Pulmonary artery endothelial cell (primary cell): ENCODE measurements at regions not wholly inside any gene's neighbourhood (a gene's known extent, or its start where the extent isn't known, plus 50 kb on each side); places are given as distances from the start of the nearest gene placed in this dataset.
"Not testable (repeated sequence)": the region's sequence is repeated elsewhere in the genome, so short reads cannot be mapped to it uniquely, and the experiment has no call there.

Source experiments
- DNase-seq: peaks from one replicate; pipeline ENCODE4 v3.0.0-alpha.2; 2011; ENCODE audit warnings: low read depth, low spot score

DNA sequence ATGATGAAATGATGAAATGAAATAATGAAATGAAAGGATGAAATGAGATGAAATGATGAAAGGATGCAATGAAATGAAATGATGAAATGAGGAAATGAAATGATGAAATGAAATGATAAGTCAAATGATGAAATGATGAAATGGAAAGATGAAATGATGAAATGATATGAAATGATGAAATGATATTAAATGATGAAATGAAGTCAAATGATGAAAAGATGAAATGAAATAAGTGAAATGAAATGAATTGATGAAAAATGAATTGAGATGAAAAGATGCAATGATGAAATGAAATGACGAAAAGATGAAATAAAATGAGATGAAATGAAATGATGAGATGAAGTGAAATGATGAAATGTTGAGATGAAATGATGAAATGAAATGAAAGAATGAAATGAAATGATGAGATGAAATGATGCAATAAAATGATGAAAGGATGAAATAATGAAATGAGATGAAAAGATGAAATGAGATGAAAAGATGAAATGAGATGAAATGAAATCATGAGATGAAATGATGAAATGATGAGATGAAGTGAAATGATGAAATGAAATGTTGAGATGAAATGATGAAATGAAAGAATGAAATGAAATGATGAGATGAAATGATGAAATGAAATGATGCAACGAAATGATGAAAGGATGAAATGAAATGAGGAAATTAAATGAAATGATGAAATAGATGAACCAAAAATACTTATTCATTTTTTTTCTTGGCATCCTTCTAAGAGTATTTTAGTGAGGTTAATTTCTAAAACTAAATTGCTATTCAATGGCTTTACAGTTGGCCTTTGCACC lies 139.8 kb upstream of the ERV3-1 start:
- DNase-seq, result not testable (repeated sequence)

DNA sequence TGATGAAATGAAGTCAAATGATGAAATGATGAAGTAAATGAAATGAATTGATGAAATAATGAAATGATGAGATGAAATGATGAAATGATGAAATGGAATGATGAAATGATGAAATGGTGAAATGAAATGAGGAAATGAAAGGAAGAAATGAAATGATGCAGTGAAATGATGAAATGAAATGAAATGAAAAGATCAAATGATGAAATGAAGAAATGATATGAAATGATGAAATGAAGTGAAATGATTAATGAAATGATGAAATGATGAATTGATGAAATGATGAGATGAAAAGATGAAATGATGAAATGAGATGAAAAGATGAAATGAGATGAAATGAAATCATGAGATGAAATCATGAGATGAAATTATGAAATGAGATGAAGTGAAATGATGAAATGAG lies 139.2 kb upstream of the ERV3-1 start:
- DNase-seq, result not testable (repeated sequence)

DNA sequence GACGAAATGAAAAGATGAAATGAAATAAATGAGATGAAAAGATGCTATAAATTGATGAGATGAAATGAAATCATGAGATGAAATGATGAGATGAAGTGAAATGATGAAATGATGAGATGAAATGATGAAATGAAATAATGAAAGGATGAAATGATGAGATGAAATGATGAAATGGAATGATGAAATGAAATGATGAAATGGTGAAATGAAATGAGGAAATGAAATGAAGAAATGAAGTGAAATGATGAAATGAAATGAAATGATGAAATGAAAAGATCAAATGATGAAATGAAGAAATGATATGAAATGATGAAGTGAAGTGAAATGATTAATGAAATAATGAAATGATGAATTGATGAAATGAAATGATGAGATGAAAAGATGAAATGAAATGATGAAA lies 138.5 kb upstream of the ERV3-1 start:
- not testable (repeated sequence) for DNase-seq

DNA sequence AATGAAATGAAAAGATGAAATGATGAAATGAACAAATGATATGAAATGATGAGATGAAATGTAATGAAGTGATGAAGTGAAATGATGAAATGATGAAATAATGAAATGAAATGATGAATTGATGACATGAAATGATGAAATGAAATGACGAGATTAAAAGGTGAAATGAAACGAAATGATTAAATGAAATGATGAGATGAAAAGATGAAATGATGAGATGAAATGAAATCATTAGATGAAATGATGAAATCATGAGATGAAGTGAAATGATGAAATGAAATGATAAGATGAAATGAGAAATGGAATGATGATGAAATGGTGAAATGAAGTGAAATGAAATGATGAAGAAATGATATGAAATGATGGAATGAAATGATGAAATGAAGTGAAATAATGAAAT lies 138.1 kb upstream of the ERV3-1 start:
- not testable (repeated sequence) for DNase-seq

DNA sequence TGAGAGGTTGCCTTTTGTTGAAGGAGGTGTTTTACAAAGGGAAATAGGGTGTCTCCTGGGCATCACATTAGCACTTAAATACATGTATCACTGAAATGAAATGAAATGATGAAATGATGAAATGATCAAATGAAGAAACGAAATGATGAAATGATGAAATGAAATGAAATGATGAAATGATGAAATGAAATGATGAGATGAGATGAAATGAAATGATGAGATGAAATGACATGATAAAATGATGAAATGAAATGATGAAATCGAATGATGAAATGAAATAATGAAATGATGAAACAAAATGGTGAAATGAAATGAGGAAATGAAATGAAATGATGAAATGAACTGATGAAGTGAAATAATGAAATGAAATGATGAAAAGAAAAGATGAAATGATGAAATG lies 137.6 kb upstream of the ERV3-1 start:
- not testable (repeated sequence) for DNase-seq

DNA sequence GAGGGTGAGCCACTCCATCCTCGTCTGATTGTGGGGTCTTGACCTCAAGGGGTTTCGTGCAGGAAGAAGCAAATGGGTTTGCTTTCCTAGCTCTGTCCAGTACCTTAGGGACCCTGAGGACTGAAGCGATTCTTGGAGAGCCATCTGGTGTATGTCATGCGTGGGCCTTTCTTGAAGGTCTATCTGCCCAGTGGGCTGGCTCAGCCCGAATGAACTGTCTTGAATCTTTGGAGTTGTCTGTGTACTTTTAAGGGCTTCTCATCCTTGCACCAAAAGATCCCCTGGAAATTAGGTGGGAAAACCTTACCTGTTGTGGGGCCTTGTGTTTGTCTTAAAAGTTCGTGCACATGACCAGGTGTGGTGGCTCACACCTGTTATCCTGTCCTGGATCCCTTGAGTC lies 135.4 kb upstream of the ERV3-1 start:
- DNase-seq, result not testable (repeated sequence)

DNA sequence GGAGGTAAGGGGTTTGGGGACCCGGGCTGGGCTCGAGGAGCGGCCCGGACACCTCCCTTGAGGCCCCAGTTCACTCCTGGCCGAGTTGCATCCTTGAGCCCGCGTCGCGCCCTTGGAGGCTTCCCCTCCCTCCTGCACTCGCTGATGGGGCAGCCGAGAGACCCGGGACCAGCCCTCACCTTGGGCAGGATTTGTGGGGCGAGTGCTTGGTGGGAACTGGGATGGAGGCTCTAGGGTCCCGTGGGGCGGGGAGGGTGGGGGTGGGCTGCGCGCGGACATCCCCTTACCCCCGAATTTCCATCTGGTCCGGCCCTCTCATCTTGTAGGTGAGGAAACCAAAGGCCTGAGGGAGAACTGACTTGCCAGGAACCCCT lies 134.9 kb upstream of the ERV3-1 start:
- not testable (repeated sequence) for DNase-seq

DNA sequence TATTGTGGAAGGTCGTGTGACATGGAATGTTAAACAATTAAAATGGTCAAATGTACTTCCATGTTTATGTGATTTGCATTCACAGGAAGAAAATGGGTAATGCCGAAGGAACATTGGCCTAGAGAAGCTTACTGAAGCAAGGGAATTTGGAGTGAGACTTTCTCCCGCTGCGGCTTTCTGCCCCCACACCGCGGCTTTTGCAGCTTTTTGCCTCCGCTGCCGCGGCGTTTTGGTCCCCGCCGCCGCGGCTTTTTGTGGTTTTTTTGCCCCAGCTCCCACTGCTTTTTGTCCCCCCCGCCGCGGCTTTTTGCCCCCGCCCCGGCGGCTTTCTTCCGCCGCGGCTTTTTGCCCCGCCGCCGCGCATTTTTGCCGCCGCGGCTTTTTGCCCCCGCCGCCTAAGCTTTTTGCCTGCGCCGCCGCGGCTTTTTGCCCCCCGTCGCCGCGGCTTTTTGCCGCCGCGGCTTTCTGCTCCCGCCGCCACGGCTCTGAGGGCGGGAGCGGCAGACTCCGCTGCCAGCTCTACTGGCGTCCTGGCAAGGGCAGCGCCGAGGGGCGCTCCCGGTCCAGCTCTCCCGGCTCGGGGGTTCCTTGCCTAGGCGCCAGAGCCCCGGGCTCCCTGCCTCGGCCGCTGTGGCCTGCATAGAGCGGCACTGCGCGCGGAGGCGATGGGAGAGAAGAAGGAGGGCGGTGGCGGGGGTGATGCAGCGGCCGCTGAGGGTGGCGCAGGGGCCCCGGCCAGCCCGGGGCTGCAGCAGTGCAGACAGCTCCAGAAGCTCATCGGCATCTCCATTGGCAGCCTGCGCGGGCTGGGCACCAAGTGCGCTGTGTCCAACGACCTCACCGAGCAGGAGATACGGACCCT lies 134.3 kb upstream of the ERV3-1 start:
- not testable (repeated sequence) for DNase-seq

DNA sequence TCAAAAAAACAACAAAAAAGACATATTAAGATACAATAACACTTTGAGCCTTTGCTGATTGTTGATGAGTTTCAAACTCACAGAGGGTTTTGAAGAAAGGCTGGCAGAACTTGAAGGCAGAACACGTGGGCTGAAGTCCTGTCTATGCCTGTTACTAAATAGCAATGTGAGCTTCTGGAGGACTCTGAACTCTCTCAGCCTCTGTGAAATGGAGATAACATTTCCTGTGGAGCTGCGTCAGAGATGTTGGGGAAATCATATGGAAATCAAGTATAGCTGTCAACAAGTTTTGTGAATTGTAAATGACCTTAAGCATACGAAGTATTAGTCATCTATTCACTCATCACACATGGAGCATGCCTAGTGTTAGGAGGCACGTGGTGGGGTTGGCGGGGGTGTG lies 130.4 kb upstream of the ERV3-1 start:
- not testable (repeated sequence) for DNase-seq

DNA sequence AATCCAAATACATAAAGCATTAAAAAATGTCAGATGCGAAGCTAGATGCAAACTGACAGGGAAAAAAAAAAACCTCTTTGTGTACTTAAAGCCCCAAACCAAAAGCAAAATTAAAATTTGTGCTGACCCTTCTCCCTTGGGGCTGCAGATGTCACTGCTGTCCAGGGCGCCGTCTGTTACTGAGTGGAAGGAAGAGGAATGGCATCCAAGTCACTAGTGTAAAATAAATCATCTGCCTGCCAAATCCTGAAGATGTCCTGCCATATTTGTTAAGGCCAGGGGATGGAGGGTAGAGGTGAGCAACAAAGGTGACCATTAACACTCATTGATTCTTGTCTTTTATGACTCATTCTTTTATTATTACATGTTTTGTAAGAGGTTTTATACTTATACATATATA lies 126.6 kb upstream of the ERV3-1 start:
- not testable (repeated sequence) for DNase-seq

DNA sequence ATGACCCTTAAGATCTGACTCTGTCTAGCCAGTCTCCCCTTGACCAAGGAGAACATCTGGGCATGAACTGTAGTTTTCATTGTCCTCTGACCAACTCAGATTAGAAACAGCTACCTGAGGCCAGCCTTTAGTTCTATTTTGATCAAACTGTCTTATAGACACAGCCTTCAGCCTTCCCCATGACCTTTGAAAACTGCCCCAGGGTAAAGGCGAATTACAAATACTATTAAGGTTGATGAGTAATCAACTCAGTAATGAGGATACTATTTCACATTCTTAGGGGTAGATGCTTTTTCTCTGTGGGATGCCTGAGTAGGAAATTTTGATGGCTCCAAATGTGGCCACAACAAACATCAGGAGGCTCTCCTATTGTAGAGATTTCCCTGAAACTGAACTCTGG lies 125.8 kb upstream of the ERV3-1 start:
- not testable (repeated sequence) for DNase-seq

DNA sequence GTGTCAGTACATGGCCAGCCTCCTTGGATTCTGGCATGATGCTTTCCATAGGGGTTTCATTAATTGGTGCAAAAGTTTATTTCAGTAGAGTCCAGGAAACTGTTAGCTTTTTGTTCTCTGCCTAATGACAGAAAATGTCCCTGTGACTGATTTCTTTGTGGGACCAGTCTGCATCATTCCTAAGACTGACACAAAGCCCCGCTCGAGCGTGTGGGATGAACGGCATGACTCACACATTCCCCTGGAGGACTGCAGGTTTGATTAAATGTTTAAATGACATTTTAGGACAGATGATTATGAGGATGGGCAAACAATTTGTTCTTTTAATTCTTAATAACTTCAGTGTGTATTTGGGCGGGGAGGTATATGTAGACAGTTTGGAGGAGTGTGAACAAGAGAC lies 120.9 kb upstream of the ERV3-1 start:
- not testable (repeated sequence) for DNase-seq

DNA sequence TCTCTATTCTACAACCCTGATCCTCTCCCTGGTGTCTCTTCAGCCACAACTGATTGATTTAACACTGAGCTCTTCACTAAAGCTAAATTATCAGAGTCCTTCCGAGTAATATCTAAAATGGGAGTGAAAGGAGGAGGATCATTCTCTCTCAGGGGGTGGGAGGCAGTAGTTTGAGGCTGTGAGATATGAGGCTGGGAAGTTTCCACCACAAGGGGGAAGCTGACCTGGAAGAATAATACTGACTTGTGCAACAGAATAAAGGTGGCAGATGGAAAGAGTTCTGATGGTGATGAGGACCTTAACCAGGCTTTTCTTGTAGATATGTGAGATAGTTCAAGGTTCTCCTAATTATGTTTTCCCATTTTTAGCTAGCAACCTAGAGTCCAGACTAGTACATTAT lies 118.1 kb upstream of the ERV3-1 start:
- not testable (repeated sequence) for DNase-seq

DNA sequence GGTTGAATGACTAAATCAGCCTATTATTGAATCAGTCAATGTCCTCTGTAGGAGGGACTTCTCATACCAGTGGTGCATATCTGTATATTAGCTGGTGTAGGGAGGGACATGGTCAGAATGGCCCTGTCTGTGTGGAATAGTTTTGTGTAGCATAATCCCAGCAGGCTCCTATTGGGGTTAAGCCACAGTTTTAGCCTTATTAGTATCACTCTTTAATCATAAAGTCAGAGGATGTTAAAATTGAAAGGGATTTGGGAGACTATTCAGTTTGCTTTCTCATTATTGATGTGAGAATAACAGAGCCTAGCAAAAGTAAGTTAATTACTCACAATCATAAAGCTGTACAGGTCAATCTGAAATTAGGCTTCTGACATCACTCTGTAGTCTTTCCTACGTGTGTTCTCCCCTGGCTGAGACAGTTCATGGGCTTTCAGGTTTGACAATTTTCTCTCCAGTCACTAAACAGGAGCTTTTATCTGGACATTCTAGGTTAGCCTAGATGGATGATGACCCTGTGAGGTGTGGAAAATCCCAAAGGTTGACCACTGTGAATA lies 99.2 kb upstream of the ERV3-1 start:
- not testable (repeated sequence) for DNase-seq

DNA sequence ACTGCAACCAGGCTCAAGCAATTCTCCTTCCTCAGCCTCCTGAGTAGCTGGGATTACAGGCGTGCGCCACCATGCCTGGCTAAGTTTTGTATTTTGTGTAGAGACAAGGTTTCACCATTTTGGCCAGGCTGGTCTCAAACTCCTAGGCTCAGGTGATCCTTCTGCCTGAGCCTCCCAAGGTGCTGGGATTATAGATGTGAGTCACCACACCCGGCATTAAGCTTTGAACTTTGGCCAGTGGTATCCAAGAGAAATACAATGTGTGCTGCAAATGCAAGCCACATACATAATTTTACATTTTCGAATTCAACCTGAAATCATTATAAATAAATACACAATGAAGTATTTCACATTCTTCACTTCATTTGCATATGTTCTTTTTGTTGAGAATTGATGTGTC lies 94.0 kb upstream of the ERV3-1 start:
- DNase-seq, result not testable (repeated sequence)

DNA sequence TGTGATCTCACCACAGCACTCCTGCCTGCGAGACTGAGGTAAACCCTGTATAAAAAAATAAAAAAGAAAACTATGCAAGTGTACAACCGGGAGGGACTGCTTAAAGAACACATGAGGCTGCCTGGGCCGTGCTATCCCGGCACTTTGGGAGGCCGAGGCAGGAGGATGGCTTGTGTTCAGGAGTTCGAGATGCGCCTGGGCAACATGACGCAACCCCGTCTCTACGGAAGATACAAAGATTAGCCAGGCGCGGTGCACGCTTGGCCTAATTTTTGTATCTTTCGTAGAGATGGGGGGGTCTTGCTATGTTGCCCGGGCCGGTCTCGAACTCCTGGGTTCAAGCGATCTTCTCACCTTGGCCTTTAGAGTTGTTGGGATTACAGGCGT lies 75.2 kb upstream of the ERV3-1 start:
- not testable (repeated sequence) for DNase-seq

DNA sequence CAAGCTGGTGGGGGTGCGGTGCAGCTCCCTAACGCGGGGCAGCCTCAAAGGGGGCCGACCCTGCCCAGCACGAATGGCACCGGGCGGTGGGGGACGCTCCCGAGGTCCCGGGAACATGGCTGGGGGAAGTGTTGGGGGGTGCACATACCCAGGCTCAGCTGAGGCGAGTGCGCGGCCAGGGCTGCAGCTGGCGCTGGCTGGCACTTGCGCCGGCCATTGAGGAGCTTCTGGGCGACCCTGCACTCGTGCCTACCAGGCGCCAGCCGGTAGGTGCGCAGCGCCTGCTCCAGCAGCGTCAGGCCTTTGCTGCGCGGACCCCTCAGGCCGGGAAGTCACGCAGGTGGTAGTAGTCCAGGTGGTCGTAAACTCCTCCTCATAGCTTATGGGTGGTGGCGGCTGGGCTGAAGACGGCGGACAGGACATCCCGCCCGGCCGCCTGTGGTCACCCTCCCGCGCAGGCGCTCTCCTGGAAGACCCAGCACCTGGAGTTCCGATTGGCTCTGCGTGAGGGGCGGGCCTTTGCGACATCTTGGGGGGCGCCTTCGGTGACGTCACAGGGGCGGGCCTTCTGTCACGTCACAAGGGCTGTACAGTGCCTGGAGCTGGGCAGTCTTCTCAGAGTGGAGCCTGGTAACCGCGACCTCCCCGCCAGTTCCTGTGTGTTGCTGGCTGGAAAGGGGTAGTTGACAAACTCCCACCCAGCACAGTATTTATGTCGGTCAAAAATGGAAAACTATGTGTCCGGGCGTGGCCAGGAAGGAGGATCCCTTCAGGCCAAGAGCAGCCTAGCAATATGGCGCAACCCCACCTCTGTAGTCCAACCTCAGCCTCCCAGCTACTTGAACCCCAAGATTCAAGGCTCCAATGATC lies 74.5 kb upstream of the ERV3-1 start:
- DNase-seq, result peak; percentile 79

DNA sequence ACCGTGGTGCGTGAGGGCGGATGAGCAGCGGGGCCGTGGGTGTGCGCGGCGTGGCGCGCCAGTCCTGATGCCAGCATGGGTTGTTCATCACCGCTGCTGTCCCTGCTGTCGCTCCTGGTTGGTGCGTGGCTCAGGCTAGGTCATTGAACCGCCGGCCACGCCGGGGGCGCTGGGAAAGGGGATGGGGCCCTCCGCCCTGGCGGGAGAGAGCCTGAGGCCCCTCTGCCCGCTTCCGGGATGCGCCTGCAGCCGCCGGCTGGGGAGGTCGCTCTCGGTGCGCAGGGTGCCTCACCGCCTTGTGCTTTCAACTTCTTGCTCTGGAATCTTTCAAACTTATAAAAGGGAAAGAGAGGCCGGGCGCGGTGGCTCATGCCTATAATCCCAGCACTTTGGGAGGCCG lies 68.5 kb upstream of the ERV3-1 start:
- DNase-seq, result not testable (repeated sequence)

DNA sequence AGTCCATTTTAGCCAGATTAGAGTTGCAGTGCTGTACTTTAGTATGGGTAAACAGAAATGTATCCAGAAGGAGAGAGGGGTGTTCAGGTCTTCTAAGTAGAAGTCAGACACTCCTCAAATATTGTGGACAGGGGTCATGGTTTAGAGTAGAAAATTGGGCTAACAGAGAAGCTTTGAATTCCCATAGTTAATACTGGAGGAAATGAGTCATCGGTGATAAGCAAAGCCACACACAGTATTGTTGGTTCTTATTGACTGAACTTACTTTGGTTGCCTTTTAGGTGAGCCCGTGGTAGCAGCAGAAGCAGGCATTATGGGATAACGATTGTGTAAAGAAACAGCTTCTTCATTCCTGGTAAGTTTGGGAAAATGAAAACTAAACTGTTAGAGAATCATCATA lies 66.7 kb upstream of the ERV3-1 start:
- not testable (repeated sequence) for DNase-seq

DNA sequence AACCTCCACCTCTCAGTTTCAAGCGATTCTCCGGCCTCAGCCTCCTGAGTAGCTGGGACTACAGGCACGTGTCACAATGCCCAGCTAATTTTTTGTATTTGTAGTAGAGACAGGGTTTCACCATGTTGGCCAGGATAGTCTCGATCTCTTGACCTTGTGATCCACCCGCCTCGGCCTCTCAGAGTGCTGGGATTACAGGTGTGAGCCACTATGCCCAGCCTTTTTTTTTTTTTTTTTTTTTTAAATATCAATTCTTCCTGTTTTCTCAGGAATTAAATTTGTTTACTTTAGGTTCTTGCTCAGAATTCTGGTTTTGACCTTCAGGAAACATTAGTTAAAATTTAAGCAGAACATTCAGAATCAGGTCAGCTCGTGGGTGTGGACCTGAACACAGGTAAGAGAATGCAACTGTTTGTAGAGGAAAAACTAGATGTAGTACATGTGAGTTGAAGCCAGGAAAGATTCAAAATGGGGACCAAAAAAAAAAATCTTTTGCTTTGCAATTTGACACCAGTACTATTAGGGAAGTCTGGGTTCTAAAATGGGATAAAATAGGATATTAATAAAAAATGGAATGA lies 65.5 kb upstream of the ERV3-1 start:
- DNase-seq, result not testable (repeated sequence)

DNA sequence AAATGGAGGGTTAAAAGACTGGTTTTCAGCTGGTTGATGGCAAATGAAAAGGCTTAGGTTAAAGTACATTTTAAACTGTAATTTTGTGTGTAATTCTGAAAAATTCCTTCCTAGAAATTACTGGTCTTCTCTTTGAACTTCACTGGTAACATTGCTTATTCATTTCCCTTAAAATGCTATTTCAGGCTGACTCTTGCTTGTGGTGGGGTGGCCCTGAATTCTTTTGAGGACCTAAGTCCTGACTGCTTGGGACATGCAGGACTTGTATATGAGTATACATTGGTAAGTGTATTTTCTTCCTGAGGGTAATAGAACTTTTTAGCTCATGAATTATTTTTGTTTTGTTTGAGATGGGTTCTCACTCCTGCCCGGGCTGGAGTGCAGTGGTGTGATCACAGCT lies 63.0 kb upstream of the ERV3-1 start:
- DNase-seq, result not testable (repeated sequence)
